Neural cell (in vitro differentiated cells): ENCODE measurements at regions not wholly inside any gene's neighbourhood (a gene's known extent, or its start where the extent isn't known, plus 50 kb on each side); places are given as distances from the start of the nearest gene placed in this dataset.

Experiments
- H2AFZ ChIP-seq: fragments of 200-600, 300-800 bp; sonication (generic), shearing (Covaris generic); 2 replicates; pipeline ENCODE4 v1.6.0; 2014; ENCODE audit warnings: low read depth, mild to moderate bottlenecking, antibody characterized with exemption, low read length, moderate library complexity
- H3F3A ChIP-seq: fragments of 200-600 bp; shearing (Covaris generic); 2 replicates; pipeline ENCODE4 v1.6.1; 2016; ENCODE audit warnings: mild to moderate bottlenecking, moderate library complexity, mixed read lengths, antibody characterized with exemption, low read length; ENCODE audit not compliant: insufficient read depth, poor library complexity, severe bottlenecking
- H3K27ac ChIP-seq: fragments of 200-600, 300-800 bp; sonication (generic), shearing (Covaris generic); 2 replicates; pipeline ENCODE4 v1.5.1; 2014; ENCODE audit warnings: mild to moderate bottlenecking, low read length, moderate library complexity
- H3K27me3 ChIP-seq: fragments of 300-800, 200-600 bp; sonication (generic), shearing (Covaris generic); 2 replicates; pipeline ENCODE4 v1.6.0; 2014; ENCODE audit warnings: mild to moderate bottlenecking, low read depth, low read length, moderate library complexity; ENCODE audit not compliant: insufficient read depth
- H3K36me3 ChIP-seq: fragments of 300-800, 200-600 bp; sonication (generic), shearing (Covaris generic); 2 replicates; pipeline ENCODE4 v1.5.1; 2014; ENCODE audit warnings: mild to moderate bottlenecking, antibody characterized with exemption, low read length, moderate library complexity; ENCODE audit not compliant: insufficient read depth
- H3K4me2 ChIP-seq: fragments of 300-800, 200-600 bp; sonication (generic), shearing (Covaris generic); 2 replicates; pipeline ENCODE4 v1.6.0; 2014; ENCODE audit warnings: mild to moderate bottlenecking, low read length
- H3K4me3 ChIP-seq: fragments of 300-800, 200-600 bp; sonication (generic), shearing (Covaris generic); 2 replicates; pipeline ENCODE4 v1.5.1; 2014; ENCODE audit warnings: mild to moderate bottlenecking, low read length, moderate library complexity
- H3K79me2 ChIP-seq: fragments of 200-600 bp; shearing (Covaris generic); replicated peaks from 2 replicates; pipeline ENCODE4 v1.6.0; 2014; ENCODE audit warnings: mild to moderate bottlenecking, low read length, moderate library complexity; ENCODE audit not compliant: insufficient read depth
- H3K9ac ChIP-seq: fragments of 300-800, 200-600 bp; sonication (generic), shearing (Covaris generic); 2 replicates; pipeline ENCODE4 v1.6.1; 2016; ENCODE audit warnings: mild to moderate bottlenecking, low read length, mixed read lengths
- H3K9me2 ChIP-seq: fragments of 200-600 bp; shearing (Covaris generic); 2 replicates; pipeline ENCODE4 v1.6.1; 2016; ENCODE audit warnings: mild to moderate bottlenecking, low read length, mixed read lengths; ENCODE audit not compliant: insufficient read depth
- H3K9me3 ChIP-seq: fragments of 200-600, 300-800 bp; sonication (generic), shearing (Covaris generic); 2 replicates; pipeline ENCODE4 v1.6.1; 2016; ENCODE audit warnings: mild to moderate bottlenecking, mixed run types, low read length, moderate library complexity, mixed read lengths
- H4K20me1 ChIP-seq: fragments of 200-600 bp; shearing (Covaris generic); 2 replicates; pipeline ENCODE4 v1.6.1; 2016; ENCODE audit warnings: mild to moderate bottlenecking, mixed run types; ENCODE audit not compliant: insufficient read depth
- CTCF ChIP-seq: fragments of 450-650 bp; IDR thresholded peaks from 2 replicates; pipeline ENCODE4 v1.5.1; 2014; ENCODE audit warnings: antibody characterized with exemption, mild to moderate bottlenecking, moderate library complexity; ENCODE audit not compliant: poor library complexity, severe bottlenecking
- EP300 ChIP-seq: fragments of 450-650 bp; conservative IDR thresholded peaks from 2 replicates; pipeline ENCODE4 v1.6.1; 2014; ENCODE audit warnings: antibody characterized with exemption, mild to moderate bottlenecking, moderate library complexity; ENCODE audit not compliant: poor library complexity, severe bottlenecking
- EZH2 ChIP-seq: fragments of 200-600, 300-800 bp; shearing (Covaris generic), sonication (generic); IDR thresholded peaks from 2 replicates; pipeline ENCODE4 v1.6.1; 2014; ENCODE audit warnings: antibody characterized with exemption, low read length, borderline replicate concordance, mild to moderate bottlenecking; ENCODE audit not compliant: insufficient read depth, poor library complexity, severe bottlenecking
- MXI1 ChIP-seq: fragments of 450-650 bp; conservative IDR thresholded peaks from 2 replicates; pipeline ENCODE4 v1.6.1; 2014; ENCODE audit warnings: antibody characterized with exemption, mild to moderate bottlenecking; ENCODE audit not compliant: poor library complexity, severe bottlenecking
- POLR2AphosphoS5 ChIP-seq: IDR thresholded peaks from 2 replicates; pipeline ENCODE4 v1.6.1; 2012
- RAD21 ChIP-seq: fragments of 450-650 bp; conservative IDR thresholded peaks from 2 replicates; pipeline ENCODE4 v1.6.1; 2014; ENCODE audit warnings: antibody characterized with exemption, mild to moderate bottlenecking, moderate library complexity
- REST ChIP-seq: IDR thresholded peaks from 2 replicates; pipeline ENCODE4 v1.6.1; 2012; ENCODE audit warnings: borderline replicate concordance
- SMC3 ChIP-seq: fragments of 450-650 bp; conservative IDR thresholded peaks from 2 replicates; pipeline ENCODE4 v1.6.1; 2014; ENCODE audit warnings: antibody characterized with exemption, mild to moderate bottlenecking, moderate library complexity; ENCODE audit not compliant: poor library complexity
- TAF1 ChIP-seq: IDR thresholded peaks from 2 replicates; pipeline ENCODE4 v1.6.1; 2012; ENCODE audit warnings: low read depth

- no peak overlapping the region for H3K4me2 ChIP-seq
- H2AFZ ChIP-seq, result no peak overlapping the region
- H3K9me3 ChIP-seq, result no peaks in the 10 kb centered on the region
- no peaks in the 10 kb centered on the region for H4K20me1 ChIP-seq
- H3K9me2 ChIP-seq, result no peaks in the 10 kb centered on the region
- no peaks in the 10 kb centered on the region for H3K79me2 ChIP-seq
- no peaks in the 10 kb centered on the region for H3F3A ChIP-seq
- no peak overlapping the region for H3K4me3 ChIP-seq
- TF ChIP-seq EP300 (no peak), SMC3 (no peak), POLR2AphosphoS5 (no peak), CTCF (no peak), EZH2 (no peak), TAF1 (no peak), RAD21 (no peak), REST (no peak), MXI1 (no peak)
- H3K36me3 ChIP-seq, result no peaks in the 10 kb centered on the region
- H3K9ac ChIP-seq, result no peak overlapping the region
- H3K27ac ChIP-seq, result no peak overlapping the region
- no peaks in the 10 kb centered on the region for H3K27me3 ChIP-seq
Measured at GRCh38 chr13:44692173-44692713, 116.1 kb upstream of the TSC22D1 start.

- Histone ChIP-seq H3K4me2 (no peak overlapping the region), H3K27me3 (no peaks in the 10 kb centered on the region), H3K79me2 (no peaks in the 10 kb centered on the region), H3K27ac (no peak overlapping the region), H3K9me2 (no peaks in the 10 kb centered on the region), H3F3A (no peaks in the 10 kb centered on the region), H3K9me3 (no peaks in the 10 kb centered on the region), H3K4me3 (no peak overlapping the region), H2AFZ (no peak overlapping the region), H3K9ac (no peak overlapping the region), H4K20me1 (no peaks in the 10 kb centered on the region), H3K36me3 (no peaks in the 10 kb centered on the region)
- no peak for TF ChIP-seq MXI1
- TF ChIP-seq SMC3, result no peak
- no peak for TF ChIP-seq TAF1
- no peak for TF ChIP-seq EZH2
- no peak for TF ChIP-seq CTCF
- no peak for TF ChIP-seq REST
- no peak for TF ChIP-seq EP300
- no peak for TF ChIP-seq POLR2AphosphoS5
- no peak for TF ChIP-seq RAD21
Measured at GRCh38 chr13:44690376-44690775, 114.2 kb upstream of the TSC22D1 start.
